C4-2B (cell line): ENCODE measurements at regions not wholly inside any gene's neighbourhood (a gene's known extent, or its start where the extent isn't known, plus 50 kb on each side); places are given as distances from the start of the nearest gene placed in this dataset.

Experiments
- ZFX ChIP-seq: fragments of 450-650 bp; IDR thresholded peaks from 2 replicates; pipeline ENCODE4 v1.6.1; 2017
- TF ChIP-seq, protein P1 (sequence below): fragments of 450-650 bp; conservative IDR thresholded peaks from 2 replicates; pipeline ENCODE4 v1.5.1; 2017; ENCODE audit warnings: mild to moderate bottlenecking

DNA sequence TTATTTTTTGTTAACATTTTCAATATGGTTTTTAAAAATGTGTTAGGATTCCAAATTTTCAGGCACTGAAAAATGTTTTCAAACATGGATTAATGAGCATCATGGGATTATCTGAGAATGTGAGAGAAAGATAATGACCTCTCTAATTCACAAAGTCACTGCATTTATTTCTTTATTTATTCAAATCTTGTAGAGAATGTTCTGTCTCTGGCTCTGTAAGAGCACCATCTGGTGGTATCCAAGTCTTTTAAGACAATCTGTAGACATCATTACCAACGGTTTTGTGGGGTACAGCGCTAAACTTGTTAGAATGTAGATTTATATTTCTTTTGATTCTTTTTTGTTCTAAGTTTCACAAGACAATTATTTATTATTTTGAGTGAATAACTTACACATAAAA, 956.0 kb upstream of the NOVA1 start:
- TF ChIP-seq, protein P1, sequence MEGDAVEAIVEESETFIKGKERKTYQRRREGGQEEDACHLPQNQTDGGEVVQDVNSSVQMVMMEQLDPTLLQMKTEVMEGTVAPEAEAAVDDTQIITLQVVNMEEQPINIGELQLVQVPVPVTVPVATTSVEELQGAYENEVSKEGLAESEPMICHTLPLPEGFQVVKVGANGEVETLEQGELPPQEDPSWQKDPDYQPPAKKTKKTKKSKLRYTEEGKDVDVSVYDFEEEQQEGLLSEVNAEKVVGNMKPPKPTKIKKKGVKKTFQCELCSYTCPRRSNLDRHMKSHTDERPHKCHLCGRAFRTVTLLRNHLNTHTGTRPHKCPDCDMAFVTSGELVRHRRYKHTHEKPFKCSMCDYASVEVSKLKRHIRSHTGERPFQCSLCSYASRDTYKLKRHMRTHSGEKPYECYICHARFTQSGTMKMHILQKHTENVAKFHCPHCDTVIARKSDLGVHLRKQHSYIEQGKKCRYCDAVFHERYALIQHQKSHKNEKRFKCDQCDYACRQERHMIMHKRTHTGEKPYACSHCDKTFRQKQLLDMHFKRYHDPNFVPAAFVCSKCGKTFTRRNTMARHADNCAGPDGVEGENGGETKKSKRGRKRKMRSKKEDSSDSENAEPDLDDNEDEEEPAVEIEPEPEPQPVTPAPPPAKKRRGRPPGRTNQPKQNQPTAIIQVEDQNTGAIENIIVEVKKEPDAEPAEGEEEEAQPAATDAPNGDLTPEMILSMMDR = peak; percentile 47
- no peak for TF ChIP-seq ZFX
